Pancreas (tissue), 10 donors: ENCODE measurements at regions not wholly inside any gene's neighbourhood (a gene's known extent, or its start where the extent isn't known, plus 50 kb on each side); places are given as distances from the start of the nearest gene placed in this dataset.
A peak's percentile ranks its signal among the peaks of the same experiment; 100 is the strongest.
"Not testable (repeated sequence)": the region's sequence is repeated elsewhere in the genome, so short reads cannot be mapped to it uniquely, and the experiment has no call there.

Experiments used
- ATAC-seq, 4 donors: fragments of 200-7000 bp; cut with Tn5 transposase; one replicate each; pipeline versions ENCODE4 v1.8.0 to v1.9.1; 2020; ENCODE audit warnings: mild to moderate bottlenecking in 4 of 4, moderate library complexity in 4 of 4
- DNase-seq, 6 donors: peaks; one replicate each; pipeline ENCODE4 v3.0.0-alpha.2; 2020
- FAIRE-seq: peaks from 2 replicates; lab custom pipeline; 2012; peaks lifted over from hg19 to GRCh38; lab: Jason Lieb, UNC
- H3K27ac ChIP-seq, 4 donors: fragments of 200-600 bp; sonication (generic); 1 replicate in 3 of 4; 2 replicates in 1 of 4; pipeline versions ENCODE4 v1.5.0 to v1.8.0; 2020
- H3K27me3 ChIP-seq, 4 donors: fragments of 200-600 bp; one replicate each; pipeline ENCODE4 v1.8.0; 2021
- H3K36me3 ChIP-seq, 3 donors: fragments of 200-600 bp; sonication (generic) in 1 of 3; one replicate each; pipeline versions ENCODE4 v1.5.0 to v1.8.0; 2020 to 2021
- H3K4me1 ChIP-seq, 3 donors: fragments of 200-600 bp; one replicate each; pipeline ENCODE4 v1.8.0; 2021
- H3K4me3 ChIP-seq, 4 donors: fragments of 200-600 bp; sonication (generic) in 2 of 4; one replicate each; pipeline versions ENCODE4 v1.5.0 to v1.8.0; 2020 to 2021
- H3K9me3 ChIP-seq, 4 donors: fragments of 200-600 bp; one replicate each; pipeline ENCODE4 v1.8.0; 2021
- CTCF ChIP-seq, 4 donors: fragments of 200-600 bp; sonication (generic) in 3 of 4; IDR thresholded peaks; one replicate each; pipeline versions ENCODE4 v1.5.0 to v1.8.0; 2021; ENCODE audit warnings: antibody characterized with exemption in 4 of 4
- WGBS, 2 donors: extraction: QIAGEN DNeasy Blood & Tissue Kit; methylation state at CpG; one replicate each; pipeline ENCODE4 v1.1.7; 2013; 5-methylcytosine and 5-hydroxymethylcytosine counted together
- intact Hi-C, 3 donors: fragments of 100-400 bp; cut with DNase I; formaldehyde crosslinking; loops; one replicate each; pipeline versions ENCODE4 v1.11.1 to v1.14.2; 2022
- donor health status: healthy with polysubstance abuse.
- donor health status: DM: no; HTN: no; CAD: no; lungs with moderate emphysema.
- donor health status: DM: no; HTN: no; CAD: no.
- donor health status: control.
- donor health status: control.
- donor health status: Bipolar disorder and iron deficiency.
- donor health status: DM: yes; HTN: yes; CAD: no.
- donor health status: DM: no; HTN: no; CAD: no.
- donor health status: DM: no; HTN: no; CAD: no.
- donor health status: DM: yes; HTN: yes; CAD: no.

GRCh38 chr4:146107587-146108240 is 67.8 kb upstream of the LSM6 start:
- FAIRE-seq (no peak), ATAC-seq (no peak), DNase-seq (no peak)
- Histone ChIP-seq H3K27me3 (no peaks in the 10 kb centered on the region), H3K4me1 (no peaks in the 10 kb centered on the region), H3K36me3 (no peaks in the 10 kb centered on the region), H3K4me3 (no peak overlapping the region), H3K9me3 (no peaks in the 10 kb centered on the region), H3K27ac (no peak overlapping the region)
- 44 to 56% methylated on average over 3 of the region's 3 CpGs for WGBS, 2 donors
- no peak for TF ChIP-seq CTCF (IDR thresholded peaks at IDR 0.05)
- intact Hi-C loops: no loop called here

GRCh38 chr4:146105464-146105863 is 70.1 kb upstream of the LSM6 start:
- H3K27ac ChIP-seq: no peak overlapping the region

DNA sequence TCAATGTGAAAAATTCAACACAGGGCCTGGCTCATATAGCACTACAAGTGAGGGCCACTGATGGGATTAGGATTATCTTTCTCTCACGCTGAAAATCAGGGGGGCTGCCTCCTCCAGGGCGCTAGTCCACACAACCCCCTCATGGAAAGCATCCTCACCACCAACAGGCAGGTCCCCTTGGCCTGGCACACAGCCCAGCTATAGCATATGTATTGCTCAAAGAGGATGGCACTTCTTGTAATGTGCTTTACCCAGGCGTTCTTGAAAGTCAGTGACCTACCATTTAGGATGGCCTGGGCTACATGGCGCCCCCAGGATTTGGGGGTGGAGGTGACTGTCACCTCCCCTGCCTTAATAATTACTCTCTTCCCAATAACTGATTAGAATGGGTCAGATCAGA is 71.0 kb upstream of the LSM6 start:
- Histone ChIP-seq H3K4me3 (no peak overlapping the region), H3K27me3 (no peaks in the 10 kb centered on the region), H3K9me3 (no peaks in the 10 kb centered on the region), H3K36me3 (no peaks in the 10 kb centered on the region), H3K27ac (no peak overlapping the region), H3K4me1 (no peaks in the 10 kb centered on the region)
- 59 to 74% methylated on average over 4 of the region's 4 CpGs for WGBS, 2 donors
- intact Hi-C loops: no loop called here
- DNase-seq: no peak
- ATAC-seq: no peak
- TF ChIP-seq CTCF (IDR thresholded peaks at IDR 0.05): no peak
- FAIRE-seq: no peak

More at GRCh38 chr4:146105464-146105863, 70.1 kb upstream of the LSM6 start:
- no peaks in the 10 kb centered on the region for H3K9me3 ChIP-seq
- WGBS, 2 donors: 87 to 92% methylated on average over 1 of the region's 1 CpG
- no peaks in the 10 kb centered on the region for H3K36me3 ChIP-seq
- H3K4me1 ChIP-seq: no peaks in the 10 kb centered on the region
- H3K4me3 ChIP-seq: no peak overlapping the region
- no peaks in the 10 kb centered on the region for H3K27me3 ChIP-seq
- peak in 2 of 4 donors; percentile 44 to 63 for ATAC-seq
- DNase-seq: no peak
- intact Hi-C loops: no loop called here
- TF ChIP-seq CTCF (IDR thresholded peaks at IDR 0.05): no peak
- FAIRE-seq: no peak

- H3K9me3 ChIP-seq, H3K4me1 ChIP-seq, DNase-seq, H3K36me3 ChIP-seq, ATAC-seq, H3K27ac ChIP-seq, intact Hi-C loops, H3K4me3 ChIP-seq, H3K27me3 ChIP-seq, FAIRE-seq: not testable (repeated sequence)
- 90 to 92% methylated on average over 8 to 9 of the region's 9 CpGs for WGBS, 2 donors
These were observed 71.5 kb upstream of the LSM6 start for GRCh38 chr4:146104052-146104451.

DNA sequence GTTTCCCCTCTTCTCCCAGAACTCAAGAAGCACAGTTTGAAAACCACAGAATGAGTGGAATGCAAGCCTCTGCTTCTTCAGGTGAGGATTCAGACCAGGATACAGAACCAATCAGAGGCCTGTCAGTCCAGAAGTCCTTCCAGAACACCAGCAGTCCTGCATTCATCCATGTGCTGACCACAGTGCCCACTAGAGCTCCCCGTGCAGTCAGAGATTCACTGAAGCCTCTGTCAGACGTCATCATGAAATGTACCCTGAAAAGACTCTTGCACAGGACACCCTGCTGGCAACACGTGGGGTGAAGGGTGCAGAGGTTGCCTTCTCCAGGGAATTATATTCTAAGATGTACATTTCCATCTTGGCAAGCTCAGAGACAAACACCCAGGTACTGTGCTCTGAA is 75.9 kb upstream of the LSM6 start:
- no peak overlapping the region for H3K4me3 ChIP-seq
- H3K27ac ChIP-seq: no peak overlapping the region
- DNase-seq: no peak
- H3K36me3 ChIP-seq: no peaks in the 10 kb centered on the region
- H3K9me3 ChIP-seq: no peaks in the 10 kb centered on the region
- 54 to 60% methylated on average over 3 of the region's 3 CpGs for WGBS, 2 donors
- FAIRE-seq: no peak
- intact Hi-C loops: no loop called here
- no peaks in the 10 kb centered on the region for H3K27me3 ChIP-seq
- no peak for ATAC-seq
- H3K4me1 ChIP-seq: no peaks in the 10 kb centered on the region
- no peak for TF ChIP-seq CTCF (IDR thresholded peaks at IDR 0.05)
